ENCODE measurements at regions not wholly inside any gene's neighbourhood (a gene's known extent, or its start where the extent isn't known, plus 50 kb on each side); places are given as distances from the start of the nearest gene placed in this dataset.

DNA sequence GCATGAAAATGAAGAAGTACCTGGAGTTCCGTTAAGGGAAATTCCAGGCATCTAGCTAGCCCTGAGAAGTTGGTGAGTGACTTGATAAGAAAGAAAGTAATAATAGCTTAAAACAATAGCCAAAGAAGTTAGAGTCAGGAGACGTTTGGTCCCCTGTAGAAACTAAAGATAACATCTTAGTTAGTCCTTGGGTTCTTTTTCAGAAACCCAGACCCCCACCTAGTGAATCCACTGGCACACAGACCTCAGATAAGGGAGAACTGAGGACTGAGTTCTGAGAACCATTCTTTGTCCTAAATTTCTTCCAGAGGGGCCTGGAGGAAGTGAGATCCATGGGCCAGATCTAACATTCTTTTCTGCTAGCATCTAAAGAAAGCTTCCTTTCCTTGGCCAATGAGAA lies 335.4 kb downstream of the SLC4A3 start:
- under 1% methylated on average over 2 of the region's 2 CpGs for WGBS (ENCODE audit: low lambda C conversion rate)
- H3K9me3 ChIP-seq (ENCODE audit: low read length) = no peaks in the 10 kb centered on the region
- no peaks in the 10 kb centered on the region for H4K20me1 ChIP-seq (ENCODE audit: insufficient read depth, low read length)
- intact Hi-C loops (cut with micrococcal nuclease; ENCODE audit: unreplicated experiment) = no loop called here
- H3K27ac ChIP-seq (ENCODE audit: extremely low read length, insufficient read depth, low read length) = no peak overlapping the region
- in situ Hi-C loops (cut with HindIII; ENCODE audit: extremely low pct_ligation_motif_present, low pct_unique_long_range_greater_than_20kb) = no loop called here
- no peaks in the 10 kb centered on the region for H3K4me1 ChIP-seq (ENCODE audit: insufficient read depth, low read length)
- H3K4me2 ChIP-seq (ENCODE audit: low read depth, low read length) = no peak overlapping the region
- no peak overlapping the region for H3K9ac ChIP-seq (ENCODE audit: insufficient read depth, low read depth, low read length)
- H3K36me3 ChIP-seq (replicated peaks in 1 of 2; ENCODE audit: control insufficient read depth in 1 of 2, insufficient read depth in 2 of 2, low read length in 2 of 2) = no peaks in the 10 kb centered on the region
- POLR2A ChIA-PET = no interaction called here
- no peaks in the 10 kb centered on the region for H3K79me2 ChIP-seq (ENCODE audit: insufficient read depth, low read length)
- 0 out of 5 replicates have a peak, but pooled peaks cover 1 to 8% of the 10 kb centered on the region in 2 experiments for H3K27me3 ChIP-seq (ENCODE audit: control insufficient read depth in 1 of 2, insufficient read depth in 2 of 2, low read length in 2 of 2)
- CTCF ChIA-PET (ENCODE audit: low intra/inter-chr PET ratio, low total read pairs) = no interaction called here
- no peak overlapping the region for H3K4me3 ChIP-seq (replicated peaks in 1 of 3; ENCODE audit: insufficient read depth in 1 of 3, low read depth in 2 of 3, low read length in 3 of 3)
- no peak for ATAC-seq
- no peak for FAIRE-seq
- H2AFZ ChIP-seq (ENCODE audit: low read length) = no peak overlapping the region
- BruUV-seq (replicated peaks) = no TSS peak
- DNase-seq (ENCODE audit: low spot score) = no peak
- TF ChIP-seq ZNF350 (CRISPR knock-in tag; IDR thresholded peaks at IDR 0.05; ENCODE audit: borderline replicate concordance, low read depth) (no peak), ZNF619 (CRISPR knock-in tag; IDR thresholded peaks at IDR 0.05) (no peak), ZNF335 (CRISPR knock-in tag; IDR thresholded peaks at IDR 0.05) (no peak), ELF4 (CRISPR knock-in tag; IDR thresholded peaks at IDR 0.05; ENCODE audit: borderline replicate concordance) (no peak), ZBTB38 (CRISPR knock-in tag; IDR thresholded peaks at IDR 0.05) (no peak), RBM39 (IDR thresholded peaks at IDR 0.05; ENCODE audit: low read depth, low read length, poor library complexity, severe bottlenecking) (no peak), SAP130 (CRISPR knock-in tag; IDR thresholded peaks at IDR 0.05; ENCODE audit: low read depth) (no peak)
- TF ChIP-seq, protein P1, sequence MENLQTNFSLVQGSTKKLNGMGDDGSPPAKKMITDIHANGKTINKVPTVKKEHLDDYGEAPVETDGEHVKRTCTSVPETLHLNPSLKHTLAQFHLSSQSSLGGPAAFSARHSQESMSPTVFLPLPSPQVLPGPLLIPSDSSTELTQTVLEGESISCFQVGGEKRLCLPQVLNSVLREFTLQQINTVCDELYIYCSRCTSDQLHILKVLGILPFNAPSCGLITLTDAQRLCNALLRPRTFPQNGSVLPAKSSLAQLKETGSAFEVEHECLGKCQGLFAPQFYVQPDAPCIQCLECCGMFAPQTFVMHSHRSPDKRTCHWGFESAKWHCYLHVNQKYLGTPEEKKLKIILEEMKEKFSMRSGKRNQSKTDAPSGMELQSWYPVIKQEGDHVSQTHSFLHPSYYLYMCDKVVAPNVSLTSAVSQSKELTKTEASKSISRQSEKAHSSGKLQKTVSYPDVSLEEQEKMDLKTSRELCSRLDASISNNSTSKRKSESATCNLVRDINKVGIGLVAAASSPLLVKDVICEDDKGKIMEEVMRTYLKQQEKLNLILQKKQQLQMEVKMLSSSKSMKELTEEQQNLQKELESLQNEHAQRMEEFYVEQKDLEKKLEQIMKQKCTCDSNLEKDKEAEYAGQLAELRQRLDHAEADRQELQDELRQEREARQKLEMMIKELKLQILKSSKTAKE (CRISPR knock-in tag; IDR thresholded peaks at IDR 0.05; ENCODE audit: borderline replicate concordance) = no peak
- TF ChIP-seq, protein P2, sequence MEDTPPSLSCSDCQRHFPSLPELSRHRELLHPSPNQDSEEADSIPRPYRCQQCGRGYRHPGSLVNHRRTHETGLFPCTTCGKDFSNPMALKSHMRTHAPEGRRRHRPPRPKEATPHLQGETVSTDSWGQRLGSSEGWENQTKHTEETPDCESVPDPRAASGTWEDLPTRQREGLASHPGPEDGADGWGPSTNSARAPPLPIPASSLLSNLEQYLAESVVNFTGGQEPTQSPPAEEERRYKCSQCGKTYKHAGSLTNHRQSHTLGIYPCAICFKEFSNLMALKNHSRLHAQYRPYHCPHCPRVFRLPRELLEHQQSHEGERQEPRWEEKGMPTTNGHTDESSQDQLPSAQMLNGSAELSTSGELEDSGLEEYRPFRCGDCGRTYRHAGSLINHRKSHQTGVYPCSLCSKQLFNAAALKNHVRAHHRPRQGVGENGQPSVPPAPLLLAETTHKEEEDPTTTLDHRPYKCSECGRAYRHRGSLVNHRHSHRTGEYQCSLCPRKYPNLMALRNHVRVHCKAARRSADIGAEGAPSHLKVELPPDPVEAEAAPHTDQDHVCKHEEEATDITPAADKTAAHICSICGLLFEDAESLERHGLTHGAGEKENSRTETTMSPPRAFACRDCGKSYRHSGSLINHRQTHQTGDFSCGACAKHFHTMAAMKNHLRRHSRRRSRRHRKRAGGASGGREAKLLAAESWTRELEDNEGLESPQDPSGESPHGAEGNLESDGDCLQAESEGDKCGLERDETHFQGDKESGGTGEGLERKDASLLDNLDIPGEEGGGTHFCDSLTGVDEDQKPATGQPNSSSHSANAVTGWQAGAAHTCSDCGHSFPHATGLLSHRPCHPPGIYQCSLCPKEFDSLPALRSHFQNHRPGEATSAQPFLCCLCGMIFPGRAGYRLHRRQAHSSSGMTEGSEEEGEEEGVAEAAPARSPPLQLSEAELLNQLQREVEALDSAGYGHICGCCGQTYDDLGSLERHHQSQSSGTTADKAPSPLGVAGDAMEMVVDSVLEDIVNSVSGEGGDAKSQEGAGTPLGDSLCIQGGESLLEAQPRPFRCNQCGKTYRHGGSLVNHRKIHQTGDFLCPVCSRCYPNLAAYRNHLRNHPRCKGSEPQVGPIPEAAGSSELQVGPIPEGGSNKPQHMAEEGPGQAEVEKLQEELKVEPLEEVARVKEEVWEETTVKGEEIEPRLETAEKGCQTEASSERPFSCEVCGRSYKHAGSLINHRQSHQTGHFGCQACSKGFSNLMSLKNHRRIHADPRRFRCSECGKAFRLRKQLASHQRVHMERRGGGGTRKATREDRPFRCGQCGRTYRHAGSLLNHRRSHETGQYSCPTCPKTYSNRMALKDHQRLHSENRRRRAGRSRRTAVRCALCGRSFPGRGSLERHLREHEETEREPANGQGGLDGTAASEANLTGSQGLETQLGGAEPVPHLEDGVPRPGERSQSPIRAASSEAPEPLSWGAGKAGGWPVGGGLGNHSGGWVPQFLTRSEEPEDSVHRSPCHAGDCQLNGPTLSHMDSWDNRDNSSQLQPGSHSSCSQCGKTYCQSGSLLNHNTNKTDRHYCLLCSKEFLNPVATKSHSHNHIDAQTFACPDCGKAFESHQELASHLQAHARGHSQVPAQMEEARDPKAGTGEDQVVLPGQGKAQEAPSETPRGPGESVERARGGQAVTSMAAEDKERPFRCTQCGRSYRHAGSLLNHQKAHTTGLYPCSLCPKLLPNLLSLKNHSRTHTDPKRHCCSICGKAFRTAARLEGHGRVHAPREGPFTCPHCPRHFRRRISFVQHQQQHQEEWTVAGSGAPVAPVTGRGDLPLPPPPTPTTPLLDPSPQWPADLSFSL (CRISPR knock-in tag; IDR thresholded peaks at IDR 0.05) = no peak
- TF ChIP-seq, protein P3, sequence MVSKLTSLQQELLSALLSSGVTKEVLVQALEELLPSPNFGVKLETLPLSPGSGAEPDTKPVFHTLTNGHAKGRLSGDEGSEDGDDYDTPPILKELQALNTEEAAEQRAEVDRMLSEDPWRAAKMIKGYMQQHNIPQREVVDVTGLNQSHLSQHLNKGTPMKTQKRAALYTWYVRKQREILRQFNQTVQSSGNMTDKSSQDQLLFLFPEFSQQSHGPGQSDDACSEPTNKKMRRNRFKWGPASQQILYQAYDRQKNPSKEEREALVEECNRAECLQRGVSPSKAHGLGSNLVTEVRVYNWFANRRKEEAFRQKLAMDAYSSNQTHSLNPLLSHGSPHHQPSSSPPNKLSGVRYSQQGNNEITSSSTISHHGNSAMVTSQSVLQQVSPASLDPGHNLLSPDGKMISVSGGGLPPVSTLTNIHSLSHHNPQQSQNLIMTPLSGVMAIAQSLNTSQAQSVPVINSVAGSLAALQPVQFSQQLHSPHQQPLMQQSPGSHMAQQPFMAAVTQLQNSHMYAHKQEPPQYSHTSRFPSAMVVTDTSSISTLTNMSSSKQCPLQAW (CRISPR knock-in tag; IDR thresholded peaks at IDR 0.05) = no peak
- TF ChIP-seq, protein P4, sequence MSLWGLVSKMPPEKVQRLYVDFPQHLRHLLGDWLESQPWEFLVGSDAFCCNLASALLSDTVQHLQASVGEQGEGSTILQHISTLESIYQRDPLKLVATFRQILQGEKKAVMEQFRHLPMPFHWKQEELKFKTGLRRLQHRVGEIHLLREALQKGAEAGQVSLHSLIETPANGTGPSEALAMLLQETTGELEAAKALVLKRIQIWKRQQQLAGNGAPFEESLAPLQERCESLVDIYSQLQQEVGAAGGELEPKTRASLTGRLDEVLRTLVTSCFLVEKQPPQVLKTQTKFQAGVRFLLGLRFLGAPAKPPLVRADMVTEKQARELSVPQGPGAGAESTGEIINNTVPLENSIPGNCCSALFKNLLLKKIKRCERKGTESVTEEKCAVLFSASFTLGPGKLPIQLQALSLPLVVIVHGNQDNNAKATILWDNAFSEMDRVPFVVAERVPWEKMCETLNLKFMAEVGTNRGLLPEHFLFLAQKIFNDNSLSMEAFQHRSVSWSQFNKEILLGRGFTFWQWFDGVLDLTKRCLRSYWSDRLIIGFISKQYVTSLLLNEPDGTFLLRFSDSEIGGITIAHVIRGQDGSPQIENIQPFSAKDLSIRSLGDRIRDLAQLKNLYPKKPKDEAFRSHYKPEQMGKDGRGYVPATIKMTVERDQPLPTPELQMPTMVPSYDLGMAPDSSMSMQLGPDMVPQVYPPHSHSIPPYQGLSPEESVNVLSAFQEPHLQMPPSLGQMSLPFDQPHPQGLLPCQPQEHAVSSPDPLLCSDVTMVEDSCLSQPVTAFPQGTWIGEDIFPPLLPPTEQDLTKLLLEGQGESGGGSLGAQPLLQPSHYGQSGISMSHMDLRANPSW (CRISPR knock-in tag; IDR thresholded peaks at IDR 0.05; ENCODE audit: borderline replicate concordance) = no peak
